GM12878 (cell line): ENCODE measurements at regions not wholly inside any gene's neighbourhood (a gene's known extent, or its start where the extent isn't known, plus 50 kb on each side); places are given as distances from the start of the nearest gene placed in this dataset.

Experiments used
- BCLAF1 ChIP-seq: fragments of 450-650 bp; IDR thresholded peaks from 2 replicates; pipeline ENCODE4 v1.6.1; 2017; ENCODE audit warnings: antibody characterized with exemption, mild to moderate bottlenecking, moderate library complexity
- CBFB ChIP-seq: IDR thresholded peaks from 2 replicates; pipeline ENCODE4 v1.6.1; 2016; ENCODE audit warnings: antibody characterized with exemption, low read depth
- CBX3 ChIP-seq: fragments of 200-600 bp; sonication (generic); IDR thresholded peaks from 2 replicates; pipeline ENCODE4 v1.6.1; 2016; ENCODE audit warnings: low read depth, borderline replicate concordance
- E2F8 ChIP-seq: fragments of 450-650 bp; IDR thresholded peaks from 2 replicates; pipeline ENCODE4 v1.6.1; 2018; ENCODE audit warnings: mild to moderate bottlenecking, low read depth, moderate library complexity; ENCODE audit not compliant: partially characterized antibody
- EP300 ChIP-seq, 2 experiments: fragments of 150-350 bp in 1 of 2; IDR thresholded peaks; 2 replicates each; pipeline ENCODE4 v1.6.1; 2011 to 2012; ENCODE audit warnings: low read depth in 2 of 2, low read length in 2 of 2, borderline replicate concordance in 1 of 2, improper control_type of control experiment in 1 of 2, inconsistent platforms in 1 of 2; ENCODE audit not compliant: control insufficient read depth in 1 of 2
- IRF3 ChIP-seq: fragments of 450-650 bp; IDR thresholded peaks from 2 replicates; pipeline ENCODE4 v1.6.1; 2014; ENCODE audit warnings: mild to moderate bottlenecking
- LARP7 ChIP-seq: fragments of 450-650 bp; IDR thresholded peaks from 2 replicates; pipeline ENCODE4 v1.6.1; 2017; ENCODE audit warnings: mild to moderate bottlenecking
- NBN ChIP-seq: fragments of 450-650 bp; IDR thresholded peaks from 2 replicates; pipeline ENCODE4 v1.6.1; 2016
- NFXL1 ChIP-seq: fragments of 450-650 bp; IDR thresholded peaks from 2 replicates; pipeline ENCODE4 v1.6.1; 2017; ENCODE audit warnings: antibody characterized with exemption, mild to moderate bottlenecking, borderline replicate concordance
- NFYB ChIP-seq: IDR thresholded peaks from 2 replicates; pipeline ENCODE4 v1.6.1; 2011; ENCODE audit warnings: low read depth, mild to moderate bottlenecking, low read length, improper control_type of control experiment, moderate library complexity; ENCODE audit not compliant: insufficient read depth
- NR2C1 ChIP-seq: fragments of 450-650 bp; IDR thresholded peaks from 2 replicates; pipeline ENCODE4 v1.6.1; 2017; ENCODE audit warnings: antibody characterized with exemption, mild to moderate bottlenecking, moderate library complexity
- PML ChIP-seq: IDR thresholded peaks from 2 replicates; pipeline ENCODE4 v1.6.1; 2012; ENCODE audit warnings: low read length, inconsistent platforms
- RBBP5 ChIP-seq: fragments of 200-600 bp; sonication (generic); conservative IDR thresholded peaks from 2 replicates; pipeline ENCODE4 v1.6.1; 2016
- RCOR1 ChIP-seq: conservative IDR thresholded peaks from 2 replicates; pipeline ENCODE4 v1.6.1; 2012; ENCODE audit warnings: low read depth, low read length, improper control_type of control experiment
- SMAD1 ChIP-seq: fragments of 450-650 bp; IDR thresholded peaks from 2 replicates; pipeline ENCODE4 v1.6.1; 2018; ENCODE audit warnings: mild to moderate bottlenecking, low read depth; ENCODE audit not compliant: partially characterized antibody
- YY1 ChIP-seq: IDR thresholded peaks from 2 replicates; pipeline ENCODE4 v1.6.1; 2011; ENCODE audit warnings: low read depth, mild to moderate bottlenecking, low read length
- ZNF274 ChIP-seq: IDR thresholded peaks from one replicate; pipeline ENCODE4 v1.8.0; 2011; ENCODE audit not compliant: insufficient read length, insufficient read depth
- ZZZ3 ChIP-seq: IDR thresholded peaks from 2 replicates; pipeline ENCODE4 v1.6.1; 2011; ENCODE audit warnings: low read depth; ENCODE audit not compliant: control insufficient read depth, insufficient read length
- TF ChIP-seq, protein P1 (sequence below): fragments of 450-650 bp; IDR thresholded peaks from 2 replicates; pipeline ENCODE4 v1.6.1; 2017; ENCODE audit warnings: low read depth, mild to moderate bottlenecking, moderate library complexity

GRCh38 chr5:87195104-87195591 is 72.5 kb upstream of the RASA1 start (continued):
- TF ChIP-seq EP300 (IDR thresholded peaks at IDR 0.05; ENCODE audit: borderline replicate concordance in 1 of 2, control insufficient read depth in 1 of 2, low read depth in 2 of 2, low read length in 2 of 2) (0 out of 4 replicates have a peak, but pooled peaks of 1 of the 2 experiments have one; percentile 46), LARP7 (no peak), E2F8 (no peak), PML (no peak), NFYB (no peak), NR2C1 (no peak), NBN (no peak), RCOR1 (no peak), NFXL1 (no peak), ZZZ3 (no peak), SMAD1 (no peak), BCLAF1 (no peak), CBFB (no peak), IRF3 (no peak), RBBP5 (no peak), YY1 (no peak), ZNF274 (no peak), CBX3 (no peak)
- TF ChIP-seq, protein P1, sequence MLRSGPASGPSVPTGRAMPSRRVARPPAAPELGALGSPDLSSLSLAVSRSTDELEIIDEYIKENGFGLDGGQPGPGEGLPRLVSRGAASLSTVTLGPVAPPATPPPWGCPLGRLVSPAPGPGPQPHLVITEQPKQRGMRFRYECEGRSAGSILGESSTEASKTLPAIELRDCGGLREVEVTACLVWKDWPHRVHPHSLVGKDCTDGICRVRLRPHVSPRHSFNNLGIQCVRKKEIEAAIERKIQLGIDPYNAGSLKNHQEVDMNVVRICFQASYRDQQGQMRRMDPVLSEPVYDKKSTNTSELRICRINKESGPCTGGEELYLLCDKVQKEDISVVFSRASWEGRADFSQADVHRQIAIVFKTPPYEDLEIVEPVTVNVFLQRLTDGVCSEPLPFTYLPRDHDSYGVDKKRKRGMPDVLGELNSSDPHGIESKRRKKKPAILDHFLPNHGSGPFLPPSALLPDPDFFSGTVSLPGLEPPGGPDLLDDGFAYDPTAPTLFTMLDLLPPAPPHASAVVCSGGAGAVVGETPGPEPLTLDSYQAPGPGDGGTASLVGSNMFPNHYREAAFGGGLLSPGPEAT: peak; percentile 67; the same call in 1 of the 2 replicates
